Limb (tissue), 2 donors: ENCODE measurements at regions not wholly inside any gene's neighbourhood (a gene's known extent, or its start where the extent isn't known, plus 50 kb on each side); places are given as distances from the start of the nearest gene placed in this dataset.

Experiments used
- DNase-seq, 2 donors: peaks; one replicate each; pipeline ENCODE4 v3.0.0-alpha.2; 2016; ENCODE audit errors: extremely low spot score in 2 of 2

- no peak for DNase-seq
Measured at GRCh38 chr4:30783751-30784150, 63.6 kb downstream of the PCDH7 start.

- no peak for DNase-seq
Measured at GRCh38 chr4:30789219-30789671, 69.1 kb downstream of the PCDH7 start.

- DNase-seq = no peak
Measured at GRCh38 chr4:30790123-30790522, 70.0 kb downstream of the PCDH7 start.

- no peak for DNase-seq
Measured at GRCh38 chr4:30790998-30791397, 70.8 kb downstream of the PCDH7 start.

- DNase-seq = no peak
Measured at GRCh38 chr4:30792601-30793000, 72.4 kb downstream of the PCDH7 start.

DNA sequence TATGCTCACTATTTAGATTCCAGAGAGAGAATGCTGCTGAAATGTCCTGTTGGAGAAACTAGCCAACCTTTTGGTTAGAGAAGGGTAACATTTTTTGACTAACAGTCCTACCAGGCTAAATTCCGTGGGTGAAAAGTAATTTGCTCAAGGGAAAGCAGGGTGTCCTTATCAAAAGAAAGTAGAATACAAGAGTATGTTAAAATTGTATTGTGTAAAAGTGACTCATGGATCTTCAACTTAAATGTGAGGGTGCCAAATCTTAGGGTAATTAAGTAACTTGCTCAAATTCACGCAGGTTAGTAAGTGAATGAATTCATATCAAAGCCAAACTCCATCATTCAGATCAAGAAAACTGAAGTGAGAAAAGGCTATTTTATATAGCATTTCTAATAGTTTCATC is 81.7 kb downstream of the PCDH7 start:
- no peak for DNase-seq

GRCh38 chr4:30802622-30803323 is 82.6 kb downstream of the PCDH7 start:
- peak; percentile 33 to 77 for DNase-seq

DNA sequence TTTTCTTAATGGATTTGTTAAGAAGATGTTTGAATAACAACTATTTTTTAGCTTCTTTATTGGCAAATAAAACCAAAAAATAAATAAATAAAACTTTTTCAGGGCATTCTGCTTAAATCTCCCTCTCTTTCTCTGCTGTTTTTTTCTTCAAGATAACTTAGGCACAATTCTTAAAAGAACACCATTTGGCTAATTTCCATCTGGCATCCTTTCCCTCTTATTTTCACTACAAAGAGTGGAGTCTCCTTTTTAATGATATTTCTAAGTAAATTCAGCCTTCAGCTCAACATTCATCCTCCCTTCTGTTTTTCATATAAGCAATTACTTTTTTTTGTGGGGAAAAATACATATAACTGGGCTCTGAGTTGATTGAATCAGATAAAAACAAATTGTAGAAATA is 88.1 kb downstream of the PCDH7 start:
- no peak for DNase-seq

GRCh38 chr4:30811296-30811695 is 91.1 kb downstream of the PCDH7 start:
- DNase-seq = no peak

GRCh38 chr4:30815685-30816084 is 95.5 kb downstream of the PCDH7 start:
- no peak for DNase-seq

DNA sequence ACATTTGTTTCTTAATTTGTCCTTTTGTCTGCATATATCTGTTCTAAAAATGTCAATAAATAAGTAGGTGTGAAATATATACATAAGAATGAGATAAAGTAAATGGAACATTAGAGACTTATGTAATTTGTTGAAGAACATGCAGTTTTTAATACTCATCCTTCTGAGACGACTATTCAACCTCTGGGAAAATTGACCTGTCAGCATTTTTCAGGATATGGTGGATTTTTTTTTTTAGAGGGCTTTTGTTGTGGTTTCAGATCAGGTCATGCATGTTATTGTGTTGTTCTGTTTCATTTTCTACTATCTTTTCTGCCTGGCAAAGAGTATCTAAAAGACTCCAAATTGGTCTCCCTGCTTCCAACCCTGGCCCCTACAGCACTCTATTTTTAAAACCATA is 97.3 kb downstream of the PCDH7 start:
- DNase-seq = no peak

- no peak for DNase-seq
Measured at GRCh38 chr4:30818541-30818940, 98.4 kb downstream of the PCDH7 start.

GRCh38 chr4:30821275-30821674 is 101.1 kb downstream of the PCDH7 start:
- DNase-seq = no peak

- no peak for DNase-seq
Measured at GRCh38 chr4:30821859-30822612, 101.9 kb downstream of the PCDH7 start.

DNA sequence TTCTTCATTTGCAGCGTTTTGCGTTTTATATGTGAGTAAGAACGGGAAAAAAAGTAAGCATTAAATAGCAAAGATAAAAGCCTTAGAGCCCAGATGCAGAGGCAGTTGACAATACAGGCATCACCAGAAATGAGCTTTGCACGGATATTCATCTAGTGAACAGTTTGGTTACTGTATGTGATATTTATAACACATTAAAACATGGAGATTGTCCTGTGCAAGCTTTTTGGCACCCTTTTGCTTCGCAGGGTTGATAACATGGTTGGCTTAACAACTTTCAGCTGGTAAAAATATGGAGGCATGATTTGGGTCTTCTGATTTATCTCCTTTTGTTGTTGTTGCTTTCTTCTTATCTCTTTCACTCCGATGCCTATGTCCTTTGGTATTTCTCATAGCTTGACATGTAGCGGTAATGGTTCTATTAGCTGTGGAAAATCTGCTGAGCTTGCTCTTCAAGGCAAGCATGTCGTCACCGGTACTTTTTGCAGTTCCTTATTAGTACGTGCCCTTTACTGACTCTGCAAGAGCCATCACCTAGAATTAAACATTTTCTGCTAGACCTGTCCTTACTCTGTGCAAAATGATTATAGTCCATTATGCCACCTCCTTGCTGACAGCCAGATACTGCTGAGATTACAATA is 102.9 kb downstream of the PCDH7 start:
- DNase-seq = no peak

GRCh38 chr4:30825008-30825770 is 105.0 kb downstream of the PCDH7 start:
- no peak for DNase-seq

DNA sequence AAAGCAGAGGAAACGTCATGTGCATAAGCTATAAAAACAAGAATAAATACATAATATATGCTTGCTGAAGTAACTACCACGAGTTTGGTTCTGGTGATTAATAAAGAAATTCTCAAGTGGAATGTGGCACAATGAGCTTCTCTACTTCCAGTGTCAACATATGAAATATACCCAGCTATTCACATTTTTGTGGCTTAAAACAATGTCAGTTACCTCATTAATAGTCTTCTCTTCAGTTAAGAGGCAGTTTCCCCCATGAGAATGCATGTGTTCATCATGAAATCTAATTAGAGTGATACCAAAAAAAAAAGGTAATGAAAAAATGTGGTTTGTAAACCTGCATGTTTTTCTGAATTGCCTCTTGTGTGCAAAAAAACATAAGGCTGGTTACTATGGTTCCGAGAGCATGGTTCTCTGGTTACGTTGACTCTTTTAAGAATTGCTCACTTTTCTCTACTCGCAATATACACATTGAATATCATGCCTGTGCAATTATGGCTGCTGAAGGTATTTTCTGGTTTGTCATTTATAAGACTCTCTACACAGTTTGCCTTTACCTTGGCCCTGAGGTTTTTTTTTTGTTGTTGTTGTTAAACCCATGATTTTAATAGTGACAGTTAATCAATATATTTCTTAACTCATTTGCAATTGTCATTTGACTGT is 108.2 kb downstream of the PCDH7 start:
- DNase-seq = no peak

GRCh38 chr4:30832639-30833038 is 112.5 kb downstream of the PCDH7 start:
- DNase-seq = no peak

DNA sequence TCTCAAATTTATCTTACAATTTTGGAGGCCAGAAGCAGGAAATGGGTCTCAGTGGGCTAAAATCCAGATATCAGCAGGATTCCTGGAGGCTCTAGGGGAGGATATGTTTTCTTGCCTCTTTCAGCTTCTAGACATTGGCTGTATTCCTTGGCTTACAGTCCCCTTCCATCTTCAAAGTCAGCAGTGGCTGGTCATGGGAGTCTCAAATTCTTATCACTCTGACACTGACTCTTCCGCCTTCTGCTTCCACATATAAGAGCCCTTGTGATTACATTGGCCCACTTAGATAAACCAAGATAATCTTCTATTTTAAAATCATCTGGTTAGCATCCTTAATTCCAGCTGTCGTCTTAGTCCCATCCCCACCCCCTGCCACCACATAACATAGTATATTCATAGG is 113.0 kb downstream of the PCDH7 start:
- no peak for DNase-seq

DNA sequence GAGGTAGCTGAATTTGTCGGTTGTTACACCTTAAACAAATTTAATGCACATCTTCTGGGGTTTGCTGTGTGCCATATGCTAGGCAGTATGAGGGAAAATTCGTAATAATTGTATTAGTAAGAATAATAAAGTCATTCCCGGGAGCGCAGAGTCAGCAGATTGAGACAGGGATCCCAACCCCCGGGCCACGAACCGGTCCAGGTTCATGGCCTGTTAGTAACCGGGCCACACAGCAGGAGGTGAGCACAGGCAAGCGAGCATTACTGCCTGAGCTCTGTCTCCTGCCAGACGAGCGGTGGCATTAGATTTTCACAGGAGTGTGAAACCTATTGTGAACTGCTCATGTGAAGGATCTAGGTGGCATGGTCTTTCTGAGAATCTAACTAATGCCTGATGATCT is 114.9 kb downstream of the PCDH7 start:
- no peak for DNase-seq

DNA sequence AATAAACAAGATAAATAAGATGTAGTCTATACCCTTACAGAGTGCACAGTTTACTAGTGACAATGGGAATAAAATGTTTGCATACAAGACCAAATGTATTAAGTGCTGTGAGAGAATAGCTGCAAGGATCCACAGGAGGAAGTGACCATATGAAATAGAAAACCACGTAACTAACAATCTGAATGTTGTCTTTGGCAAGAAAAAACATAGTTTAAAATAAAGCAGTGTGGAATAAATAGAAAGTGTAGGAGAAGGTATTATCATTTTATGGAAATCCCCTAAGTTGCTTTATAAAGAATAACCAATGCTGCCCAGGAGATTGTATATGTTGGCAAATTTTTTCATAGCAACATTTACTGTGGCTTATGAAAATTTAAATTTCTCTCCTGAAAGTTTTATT is 116.1 kb downstream of the PCDH7 start:
- DNase-seq = no peak
